GM06990 (cell line): ENCODE measurements at regions not wholly inside any gene's neighbourhood (a gene's known extent, or its start where the extent isn't known, plus 50 kb on each side); places are given as distances from the start of the nearest gene placed in this dataset.

Experiments
- DNase-seq: peaks from one replicate; pipeline ENCODE4 v3.0.0-alpha.2; 2011; ENCODE audit not compliant: insufficient read length; ENCODE audit errors: extremely low read depth
- H3K27me3 ChIP-seq: replicated peaks from 2 replicates; pipeline ENCODE4 v1.6.0; 2011; ENCODE audit warnings: low read length; ENCODE audit not compliant: control insufficient read depth, insufficient read depth
- H3K36me3 ChIP-seq: 2 replicates; pipeline ENCODE4 v1.5.1; 2011; ENCODE audit warnings: low read length; ENCODE audit not compliant: control insufficient read depth, insufficient read depth
- H3K4me3 ChIP-seq: replicated peaks from 2 replicates; pipeline ENCODE4 v1.5.1; 2011; ENCODE audit warnings: low read depth, mild to moderate bottlenecking, control low read depth, low read length
- CTCF ChIP-seq: IDR thresholded peaks from 2 replicates; pipeline ENCODE4 v1.5.1; 2011; ENCODE audit warnings: low read length, control low read depth, mild to moderate bottlenecking, inconsistent platforms; ENCODE audit not compliant: insufficient read depth, poor library complexity, severe bottlenecking

- Histone ChIP-seq H3K36me3 (no peaks in the 10 kb centered on the region), H3K4me3 (no peak overlapping the region), H3K27me3 (no peaks in the 10 kb centered on the region)
- no peak for DNase-seq
- TF ChIP-seq CTCF = no peak
Measured at GRCh38 chr7:41785265-41785664, 82.4 kb upstream of the INHBA start.

GRCh38 chr7:41779918-41780317, 77.0 kb upstream of the INHBA start:
- Histone ChIP-seq H3K27me3 (no peaks in the 10 kb centered on the region), H3K4me3 (no peak overlapping the region), H3K36me3 (no peaks in the 10 kb centered on the region)
- no peak for TF ChIP-seq CTCF
- no peak for DNase-seq

- TF ChIP-seq CTCF = no peak
- Histone ChIP-seq H3K27me3 (no peaks in the 10 kb centered on the region), H3K36me3 (no peaks in the 10 kb centered on the region), H3K4me3 (no peak overlapping the region)
- peak; percentile 6 for DNase-seq
Measured at GRCh38 chr7:41777894-41778596, 75.2 kb upstream of the INHBA start.

- no peaks in the 10 kb centered on the region for H3K36me3 ChIP-seq
- no peak for TF ChIP-seq CTCF
- no peak for DNase-seq
Measured at GRCh38 chr7:41774966-41775365, 72.1 kb upstream of the INHBA start.

GRCh38 chr7:41773756-41774155, 70.9 kb upstream of the INHBA start:
- Histone ChIP-seq H3K36me3 (no peaks in the 10 kb centered on the region), H3K27me3 (no peaks in the 10 kb centered on the region; the same call in 1 of the 2 replicates), H3K4me3 (no peak overlapping the region)
- TF ChIP-seq CTCF = no peak
- DNase-seq = no peak

More at GRCh38 chr7:41774966-41775365, 72.1 kb upstream of the INHBA start:
- no peaks in the 10 kb centered on the region; the same call in 1 of the 2 replicates for H3K27me3 ChIP-seq
- H3K4me3 ChIP-seq = no peak overlapping the region

GRCh38 chr7:41771717-41772116, 68.8 kb upstream of the INHBA start:
- no peak for TF ChIP-seq CTCF
- no peak for DNase-seq
- no peaks in the 10 kb centered on the region; the same call in 1 of the 2 replicates for H3K27me3 ChIP-seq
- H3K4me3 ChIP-seq = no peak overlapping the region
- H3K36me3 ChIP-seq = no peaks in the 10 kb centered on the region
